ENCODE measurements at regions not wholly inside any gene's neighbourhood (a gene's known extent, or its start where the extent isn't known, plus 50 kb on each side); places are given as distances from the start of the nearest gene placed in this dataset.

DNA sequence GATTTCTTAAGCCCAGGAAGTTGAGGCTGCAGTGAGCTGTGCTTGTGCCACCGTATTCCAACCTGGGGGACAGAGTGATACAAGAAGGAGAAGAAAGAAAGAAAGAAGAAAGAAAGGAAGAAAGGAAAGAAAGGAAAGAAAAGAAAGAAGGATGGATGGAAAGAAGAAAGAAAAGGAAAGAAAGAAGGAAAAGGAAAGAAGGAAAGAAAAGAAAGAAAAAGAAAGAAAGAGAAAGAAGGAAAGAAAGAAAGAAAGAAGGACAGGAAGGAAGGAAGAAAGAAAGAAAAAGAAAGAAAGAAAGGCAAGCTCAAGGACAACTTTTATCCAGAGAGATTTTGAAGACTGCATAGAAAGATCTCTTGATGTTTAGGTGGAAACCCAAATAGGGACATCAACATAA is 120.7 kb downstream of the GMNC start:
- Histone ChIP-seq H4K5ac (ENCODE audit: insufficient read length, low read depth, low read length) (no peak overlapping the region), H4K20me1 (replicated peaks in 1 of 2; ENCODE audit: control insufficient read depth in 1 of 2, insufficient read depth in 2 of 2, low read length in 2 of 2) (no peaks in the 10 kb centered on the region), H3K56ac (replicated peaks; ENCODE audit: insufficient read length, low read depth, low read length) (no peak overlapping the region), H3K4me2 (ENCODE audit: insufficient read depth in 1 of 2, low read depth in 2 of 2, low read length in 2 of 2) (no peak overlapping the region), H4K8ac (ENCODE audit: extremely low read depth, insufficient read depth, low read length) (no peak overlapping the region), H2BK12ac (ENCODE audit: low read depth, low read length) (no peak overlapping the region), H3K4me3 (ENCODE audit: extremely low read depth in 1 of 4, insufficient read depth in 2 of 4, low read depth in 3 of 4, low read length in 4 of 4) (no peak overlapping the region), H2BK5ac (ENCODE audit: low read depth, low read length) (no peak overlapping the region), H4K91ac (replicated peaks; ENCODE audit: insufficient read length, low read length) (no peak overlapping the region), H3K36me3 (ENCODE audit: control insufficient read depth in 2 of 4, insufficient read depth in 4 of 4, low read length in 3 of 4) (no peaks in the 10 kb centered on the region), H3K4me1 (replicated peaks in 1 of 4; ENCODE audit: control insufficient read depth in 3 of 4, insufficient read depth in 4 of 4, low read length in 3 of 4) (no peaks in the 10 kb centered on the region; a peak in 1 of 7 replicates), H3K27me3 (replicated peaks in 1 of 4; ENCODE audit: control insufficient read depth in 3 of 4, extremely low read depth in 1 of 4, insufficient read depth in 3 of 4, low read length in 3 of 4) (no peaks in the 10 kb centered on the region), H3K9ac (replicated peaks in 1 of 4; ENCODE audit: extremely low read depth in 1 of 4, low read depth in 3 of 4, low read length in 3 of 4) (no peak overlapping the region), H3K14ac (ENCODE audit: insufficient read length) (no peak overlapping the region), H3K23me2 (ENCODE audit: low read depth, low read length) (no peaks in the 10 kb centered on the region), H3K27ac (ENCODE audit: low read depth, low read length) (no peak overlapping the region), H3K9me3 (ENCODE audit: insufficient read depth in 2 of 2, low read depth in 1 of 2, low read length in 1 of 2) (no peaks in the 10 kb centered on the region), H2BK20ac (ENCODE audit: low read length) (no peak overlapping the region), H2AK5ac (ENCODE audit: low read depth, low read length) (no peak overlapping the region), H3K23ac (ENCODE audit: insufficient read length) (no peak overlapping the region), H3K79me2 (ENCODE audit: control insufficient read depth in 1 of 2, insufficient read depth in 2 of 2, low read length in 2 of 2) (no peaks in the 10 kb centered on the region), H3K4ac (replicated peaks; ENCODE audit: insufficient read length, low read depth, low read length) (no peak overlapping the region), H2BK120ac (replicated peaks; ENCODE audit: low read depth, low read length) (no peak overlapping the region), H3K18ac (ENCODE audit: extremely low read depth, low read length) (no peak overlapping the region; the same call in 1 of the 2 replicates), H3K79me1 (ENCODE audit: low read depth, low read length) (no peaks in the 10 kb centered on the region), H2BK15ac (ENCODE audit: low read length) (no peak overlapping the region), H2AFZ (ENCODE audit: low read length) (no peak overlapping the region)
- ChIA-PET CTCF (ENCODE audit: partially characterized antibody) (interaction anchor here (1.2 to 1.5 kb wide), 2 partner anchors 41 to 309 kb away, joined by 3 to 5 read pairs; no protein-coding TSS in a partner anchor), POLR2A (ENCODE audit: partially characterized antibody) (no interaction called here)
- 90% methylated on average over 1 of the region's 1 CpG; no CpG with 5 or more reads in 1 of the 2 experiments for WGBS, 2 experiments (ENCODE audit: extremely low coverage in 1 of 2, insufficient coverage in 1 of 2, insufficient read length in 1 of 2, insufficient replicate concordance in 2 of 2, low coverage in 1 of 2, low lambda C conversion rate in 2 of 2, missing lambda C conversion rate in 1 of 2)
- DNase-seq (ENCODE audit: low read depth in 1 of 2, low spot score in 2 of 2) (no peak), FAIRE-seq (no peak)
- TF ChIP-seq CBX8 (IDR thresholded peaks at IDR 0.05; ENCODE audit: borderline replicate concordance, low read depth, low read length) (no peak), BCL11A (IDR thresholded peaks at IDR 0.05; ENCODE audit: low read depth in 2 of 2, low read length in 2 of 2) (no peak), NRF1 (IDR thresholded peaks at IDR 0.05; ENCODE audit: low read depth, low read length) (no peak), RNF2 (IDR thresholded peaks at IDR 0.05; ENCODE audit: borderline replicate concordance, low read depth, low read length, missing control alignments, poor library complexity, severe bottlenecking) (no peak), MAFK (IDR thresholded peaks at IDR 0.05; ENCODE audit: low read depth, low read length) (no peak), JUN (IDR thresholded peaks at IDR 0.05; ENCODE audit: low read depth, low read length) (no peak), SIRT6 (IDR thresholded peaks at IDR 0.05; ENCODE audit: low read length) (no peak), CHD1 (IDR thresholded peaks at IDR 0.05; ENCODE audit: low read depth, low read length) (no peak), RFX5 (IDR thresholded peaks at IDR 0.05; ENCODE audit: borderline replicate concordance, low read depth, low read length) (no peak), CREB1 (IDR thresholded peaks at IDR 0.05) (no peak), PHF8 (conservative IDR thresholded peaks at IDR 0.05; ENCODE audit: low read depth, low read length) (no peak), TEAD4 (IDR thresholded peaks at IDR 0.05; ENCODE audit: low read depth, low read length) (no peak), SRF (IDR thresholded peaks at IDR 0.05; ENCODE audit: low read depth, low read length) (no peak), RBBP5 (IDR thresholded peaks at IDR 0.05; ENCODE audit: borderline replicate concordance, low read depth, low read length) (no peak)
- TF ChIP-seq, protein P1, sequence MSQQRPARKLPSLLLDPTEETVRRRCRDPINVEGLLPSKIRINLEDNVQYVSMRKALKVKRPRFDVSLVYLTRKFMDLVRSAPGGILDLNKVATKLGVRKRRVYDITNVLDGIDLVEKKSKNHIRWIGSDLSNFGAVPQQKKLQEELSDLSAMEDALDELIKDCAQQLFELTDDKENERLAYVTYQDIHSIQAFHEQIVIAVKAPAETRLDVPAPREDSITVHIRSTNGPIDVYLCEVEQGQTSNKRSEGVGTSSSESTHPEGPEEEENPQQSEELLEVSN (IDR thresholded peaks at IDR 0.05), result no peak

Data from H1 (cell line).